Suprapubic skin (tissue), 4 donors: ENCODE measurements at regions not wholly inside any gene's neighbourhood (a gene's known extent, or its start where the extent isn't known, plus 50 kb on each side); places are given as distances from the start of the nearest gene placed in this dataset.
"Not testable (repeated sequence)": the region's sequence is repeated elsewhere in the genome, so short reads cannot be mapped to it uniquely, and the experiment has no call there.

ENCODE experiments used
- POLR2A ChIP-seq, 2 donors: fragments of 450-650 bp; IDR thresholded peaks; one replicate each; pipeline ENCODE4 v1.6.1; 2017; ENCODE audit warnings: antibody characterized with exemption in 2 of 2, mild to moderate bottlenecking in 2 of 2, moderate library complexity in 2 of 2
- POLR2AphosphoS5 ChIP-seq, 3 donors: sonication (generic); formaldehyde crosslinking; IDR thresholded peaks; one replicate each; pipeline ENCODE4 v1.6.1; 2017; ENCODE audit warnings: antibody characterized with exemption in 3 of 3

DNA sequence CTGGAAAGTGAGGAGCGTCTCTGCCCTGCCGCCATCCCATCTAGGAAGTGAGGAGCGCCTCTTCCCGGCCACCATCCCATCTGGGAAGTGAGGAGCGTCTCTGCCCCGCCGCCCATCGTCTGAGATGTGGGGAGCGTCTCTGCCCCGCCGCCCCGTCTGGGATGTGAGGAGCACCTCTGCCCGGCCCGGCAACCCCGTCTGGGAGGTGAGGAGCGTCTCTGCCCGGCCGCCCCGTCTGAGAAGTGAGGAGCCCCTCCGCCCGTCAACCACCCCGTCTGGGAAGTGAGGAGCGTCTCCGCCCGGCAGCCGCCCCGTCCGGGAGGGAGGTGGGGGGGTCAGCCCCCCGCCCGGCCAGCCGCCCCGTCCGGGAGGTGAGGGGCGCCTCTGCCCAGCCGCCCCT, 67.2 kb upstream of the FAT3 start:
- TF ChIP-seq POLR2A, POLR2AphosphoS5 (IDR thresholded peaks at IDR 0.05): not testable (repeated sequence)
